ENCODE measurements at regions not wholly inside any gene's neighbourhood (a gene's known extent, or its start where the extent isn't known, plus 50 kb on each side); places are given as distances from the start of the nearest gene placed in this dataset.

- TF ChIP-seq JUN (CRISPR knock-in tag; IDR thresholded peaks at IDR 0.05) (no peak), CREB1 (CRISPR knock-in tag; IDR thresholded peaks at IDR 0.05) (no peak), FOXP1 (CRISPR knock-in tag; IDR thresholded peaks at IDR 0.05; ENCODE audit: borderline replicate concordance) (no peak), ZNF416 (CRISPR knock-in tag; IDR thresholded peaks at IDR 0.05) (no peak), ZNF317 (CRISPR knock-in tag; IDR thresholded peaks at IDR 0.05; ENCODE audit: borderline replicate concordance, low read depth) (no peak), ESRRA (CRISPR knock-in tag; IDR thresholded peaks at IDR 0.05; ENCODE audit: borderline replicate concordance) (no peak), NFYB (CRISPR knock-in tag; conservative IDR thresholded peaks at IDR 0.05; ENCODE audit: low read depth) (no peak), ATF3 (CRISPR knock-in tag; conservative IDR thresholded peaks at IDR 0.05) (no peak), RELA (CRISPR knock-in tag; IDR thresholded peaks at IDR 0.05; ENCODE audit: borderline replicate concordance) (no peak)
Measured at GRCh38 chr14:98162856-98163805, 1108.9 kb downstream of the BCL11B start (continued).

- CTCF ChIA-PET: no interaction called here
- TF ChIP-seq ZNF671 (CRISPR knock-in tag; IDR thresholded peaks at IDR 0.05): no peak
- TF ChIP-seq JAZF1 (CRISPR knock-in tag; IDR thresholded peaks at IDR 0.05): no peak
- no peak for TF ChIP-seq ATF3 (CRISPR knock-in tag; conservative IDR thresholded peaks at IDR 0.05)
- TF ChIP-seq SMAD3 (CRISPR knock-in tag; IDR thresholded peaks at IDR 0.05; ENCODE audit: borderline replicate concordance): no peak
- no peak for TF ChIP-seq CTCF (IDR thresholded peaks at IDR 0.05)
- TF ChIP-seq CREM (CRISPR knock-in tag; IDR thresholded peaks at IDR 0.05): no peak
- TF ChIP-seq ZBTB21 (CRISPR knock-in tag; IDR thresholded peaks at IDR 0.05; ENCODE audit: borderline replicate concordance): no peak
- no peak for TF ChIP-seq ZNF138 (CRISPR knock-in tag; conservative IDR thresholded peaks at IDR 0.05)
- TF ChIP-seq FOXP1 (CRISPR knock-in tag; IDR thresholded peaks at IDR 0.05; ENCODE audit: borderline replicate concordance): no peak
- TF ChIP-seq ZNF423 (CRISPR knock-in tag; IDR thresholded peaks at IDR 0.05): no peak
- no peak for TF ChIP-seq CREB1 (CRISPR knock-in tag; IDR thresholded peaks at IDR 0.05)
- no peak for TF ChIP-seq USF2 (CRISPR knock-in tag; IDR thresholded peaks at IDR 0.05)
- no peak for TF ChIP-seq NFATC4 (CRISPR knock-in tag; IDR thresholded peaks at IDR 0.05)
- no peak for TF ChIP-seq NR1H2 (CRISPR knock-in tag; IDR thresholded peaks at IDR 0.05)
- no peak for TF ChIP-seq ZNF396 (CRISPR knock-in tag; IDR thresholded peaks at IDR 0.05; ENCODE audit: borderline replicate concordance)
- TF ChIP-seq FOXK1 (CRISPR knock-in tag; IDR thresholded peaks at IDR 0.05): no peak
- TF ChIP-seq KAT7 (CRISPR knock-in tag; IDR thresholded peaks at IDR 0.05; ENCODE audit: borderline replicate concordance): no peak
- TF ChIP-seq STAT6 (CRISPR knock-in tag; conservative IDR thresholded peaks at IDR 0.05; ENCODE audit: low read depth): no peak
- no peak for TF ChIP-seq FOXJ3 (CRISPR knock-in tag; IDR thresholded peaks at IDR 0.05; ENCODE audit: borderline replicate concordance)
- no peak for TF ChIP-seq ZNF512 (CRISPR knock-in tag; IDR thresholded peaks at IDR 0.05; ENCODE audit: borderline replicate concordance)
- Mint-ChIP-seq H3K4me1 (peaks cover 12% of the 10 kb centered on the region), H3K27ac (no peak overlapping the region), H3K4me3 (no peak overlapping the region), H3K9me3 (no peaks in the 10 kb centered on the region), H3K27me3 (ENCODE audit: low read depth) (no peaks in the 10 kb centered on the region; the same call in 1 of the 2 replicates), H3K36me3 (no peaks in the 10 kb centered on the region)
- DNase-seq (ENCODE audit: low spot score) (no peak), ATAC-seq (no peak)
- POLR2A ChIA-PET: no interaction called here
Measured at GRCh38 chr14:98163873-98164272, 1108.1 kb downstream of the BCL11B start.

All from WTC11 (cell line).